Fibroblast of pulmonary artery (primary cell): ENCODE measurements at regions not wholly inside any gene's neighbourhood (a gene's known extent, or its start where the extent isn't known, plus 50 kb on each side); places are given as distances from the start of the nearest gene placed in this dataset.
"Not testable (repeated sequence)": the region's sequence is repeated elsewhere in the genome, so short reads cannot be mapped to it uniquely, and the experiment has no call there.

Source experiments
- DNase-seq: peaks from one replicate; pipeline ENCODE4 v3.0.0-alpha.2; 2010; ENCODE audit warnings: low read depth
- H3K4me3 ChIP-seq: replicated peaks from 2 replicates; pipeline ENCODE4 v1.5.1; 2011; ENCODE audit warnings: low read depth, mild to moderate bottlenecking, control low read depth, low read length, moderate library complexity
- TF ChIP-seq, protein P1 (sequence below): IDR thresholded peaks from 2 replicates; pipeline ENCODE4 v1.5.1; 2011; ENCODE audit warnings: mild to moderate bottlenecking, control low read depth, low read length, inconsistent platforms; ENCODE audit errors: missing control alignments

DNA sequence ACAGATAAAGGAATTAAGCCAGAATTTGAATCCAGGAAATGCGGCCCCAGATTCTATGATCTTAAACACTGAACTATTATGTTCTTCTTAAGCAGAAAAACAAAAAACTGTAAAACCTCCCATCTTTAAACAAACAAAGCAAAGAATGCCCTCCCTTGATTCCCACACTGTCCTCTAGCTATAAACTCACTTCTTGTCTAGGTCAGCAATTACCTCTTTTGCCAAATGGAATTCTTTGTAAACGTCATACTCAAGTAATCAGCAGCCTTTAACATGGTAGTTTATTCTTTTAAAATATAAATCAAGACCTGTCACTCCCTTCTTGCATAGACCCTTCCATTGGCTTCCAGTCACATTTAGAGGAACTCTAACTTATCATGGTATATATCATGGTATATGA is 958.9 kb upstream of the CNTN5 start:
- H3K4me3 ChIP-seq, result no peak overlapping the region
- DNase-seq, result peak; percentile 1
- TF ChIP-seq, protein P1, sequence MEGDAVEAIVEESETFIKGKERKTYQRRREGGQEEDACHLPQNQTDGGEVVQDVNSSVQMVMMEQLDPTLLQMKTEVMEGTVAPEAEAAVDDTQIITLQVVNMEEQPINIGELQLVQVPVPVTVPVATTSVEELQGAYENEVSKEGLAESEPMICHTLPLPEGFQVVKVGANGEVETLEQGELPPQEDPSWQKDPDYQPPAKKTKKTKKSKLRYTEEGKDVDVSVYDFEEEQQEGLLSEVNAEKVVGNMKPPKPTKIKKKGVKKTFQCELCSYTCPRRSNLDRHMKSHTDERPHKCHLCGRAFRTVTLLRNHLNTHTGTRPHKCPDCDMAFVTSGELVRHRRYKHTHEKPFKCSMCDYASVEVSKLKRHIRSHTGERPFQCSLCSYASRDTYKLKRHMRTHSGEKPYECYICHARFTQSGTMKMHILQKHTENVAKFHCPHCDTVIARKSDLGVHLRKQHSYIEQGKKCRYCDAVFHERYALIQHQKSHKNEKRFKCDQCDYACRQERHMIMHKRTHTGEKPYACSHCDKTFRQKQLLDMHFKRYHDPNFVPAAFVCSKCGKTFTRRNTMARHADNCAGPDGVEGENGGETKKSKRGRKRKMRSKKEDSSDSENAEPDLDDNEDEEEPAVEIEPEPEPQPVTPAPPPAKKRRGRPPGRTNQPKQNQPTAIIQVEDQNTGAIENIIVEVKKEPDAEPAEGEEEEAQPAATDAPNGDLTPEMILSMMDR, result no peak

DNA sequence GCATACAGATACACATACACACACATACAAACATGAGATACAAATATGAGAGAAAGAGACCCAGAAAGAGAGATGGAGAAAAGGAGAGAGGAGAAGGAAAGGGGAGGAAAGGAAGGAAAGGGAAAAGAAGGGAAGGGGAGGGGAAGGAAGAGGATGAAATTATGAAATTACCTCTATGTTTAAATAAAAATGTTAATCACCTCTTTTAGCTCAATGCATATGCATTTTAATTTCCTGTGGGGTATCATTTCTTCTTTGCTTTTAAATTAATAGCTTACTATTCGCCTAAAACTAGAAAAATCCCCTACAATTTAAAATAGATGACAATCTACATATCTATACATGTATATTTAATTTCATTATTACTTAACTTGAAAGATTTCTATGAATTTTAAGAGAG is 958.0 kb upstream of the CNTN5 start:
- H3K4me3 ChIP-seq, result no peak overlapping the region
- TF ChIP-seq, protein P1, result no peak
- no peak for DNase-seq

DNA sequence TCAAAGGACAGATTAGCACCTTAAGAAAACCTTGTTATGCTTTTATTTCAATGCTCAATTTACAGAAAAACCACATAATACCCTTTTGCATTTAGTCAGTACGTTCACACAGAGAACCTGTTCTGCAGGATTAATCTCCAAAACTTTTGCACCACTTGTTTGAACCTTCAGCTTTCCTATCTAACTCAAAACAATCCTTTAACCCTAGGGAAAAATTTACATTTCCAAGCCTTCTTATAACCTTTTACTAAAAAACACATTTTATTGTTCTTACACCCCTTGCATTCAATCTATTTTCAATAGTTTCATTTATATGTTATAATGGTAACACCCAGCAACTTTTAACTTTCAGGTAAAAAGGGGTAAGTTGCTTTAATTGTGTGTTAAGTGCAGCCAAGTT is 952.5 kb upstream of the CNTN5 start:
- TF ChIP-seq, protein P1, result no peak

DNA sequence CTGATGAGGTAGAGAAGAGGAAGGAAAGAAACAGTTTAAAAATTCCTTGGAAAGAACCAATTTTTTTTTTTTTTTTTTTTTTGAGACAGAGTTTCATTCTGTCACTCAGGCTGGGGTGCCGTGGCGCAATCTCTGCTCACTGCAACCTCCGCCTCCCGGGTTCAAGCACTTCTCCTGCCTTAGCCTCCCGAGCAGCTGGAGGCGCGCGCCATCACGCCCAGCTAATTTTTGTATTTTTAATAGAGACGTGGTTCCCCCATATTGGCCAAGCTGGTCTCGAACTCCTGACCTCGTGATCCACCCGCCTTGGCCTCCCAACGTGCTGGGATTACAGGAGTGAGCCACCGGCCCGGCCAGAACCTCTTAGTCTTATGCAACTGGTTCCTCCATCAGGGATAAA is 951.6 kb upstream of the CNTN5 start:
- not testable (repeated sequence) for H3K4me3 ChIP-seq, DNase-seq

More for the DNA sequence above, 952.5 kb upstream of the CNTN5 start:
- no peak overlapping the region for H3K4me3 ChIP-seq
- DNase-seq, result no peak

DNA sequence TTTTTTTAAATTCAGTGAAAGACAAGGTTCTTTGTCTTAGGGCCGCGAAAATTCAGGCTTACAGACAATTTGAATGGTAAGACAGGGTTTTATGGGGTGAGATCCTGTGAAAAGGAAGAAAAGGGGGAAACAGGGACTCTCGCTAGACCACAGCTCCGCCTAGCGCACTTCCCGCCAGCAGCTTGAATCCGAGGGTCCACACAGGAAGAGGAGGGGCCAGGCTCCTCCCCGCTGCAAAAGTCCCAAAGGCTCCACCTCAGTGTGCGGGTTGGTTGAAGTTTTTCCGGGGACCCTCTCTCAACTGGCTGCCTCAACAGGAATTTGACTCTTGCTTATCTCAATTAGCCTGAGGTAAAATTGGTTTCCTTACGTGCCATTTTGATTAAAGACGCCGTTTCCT is 950.9 kb upstream of the CNTN5 start:
- H3K4me3 ChIP-seq, result no peak overlapping the region
- TF ChIP-seq, protein P1, result no peak
- DNase-seq, result no peak

DNA sequence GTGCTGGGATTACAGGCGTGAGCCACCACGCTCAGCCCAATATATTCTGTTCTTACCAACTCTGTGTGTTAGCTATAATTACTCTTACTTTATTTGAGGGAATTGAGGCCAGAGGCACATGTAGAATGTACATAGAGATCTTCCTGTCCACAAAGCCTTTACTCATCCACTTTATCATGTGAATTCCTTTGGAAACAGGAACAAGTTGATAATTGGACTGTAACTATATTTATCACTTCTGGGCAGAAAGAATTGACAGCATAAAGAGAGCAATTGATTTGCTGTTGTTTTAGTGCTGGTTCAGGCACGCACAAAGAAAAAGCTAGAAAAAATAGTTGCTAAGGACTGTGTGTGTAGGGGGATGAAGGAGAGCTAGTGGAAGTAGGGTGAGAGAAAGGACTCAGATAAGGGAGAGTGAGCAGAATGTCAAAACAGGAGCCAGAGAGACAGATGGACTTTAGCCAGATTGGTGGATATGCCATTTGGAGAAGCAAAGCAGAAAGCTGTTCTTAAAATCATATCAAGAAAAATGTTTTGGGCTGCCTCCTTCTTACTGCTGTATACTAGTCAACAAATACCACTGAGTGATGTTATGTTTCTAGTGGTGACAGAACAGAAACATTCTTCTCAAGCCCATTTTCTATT is 929.8 kb upstream of the CNTN5 start:
- peak; percentile 36 for DNase-seq
- TF ChIP-seq, protein P1, result no peak
- no peak overlapping the region for H3K4me3 ChIP-seq

DNA sequence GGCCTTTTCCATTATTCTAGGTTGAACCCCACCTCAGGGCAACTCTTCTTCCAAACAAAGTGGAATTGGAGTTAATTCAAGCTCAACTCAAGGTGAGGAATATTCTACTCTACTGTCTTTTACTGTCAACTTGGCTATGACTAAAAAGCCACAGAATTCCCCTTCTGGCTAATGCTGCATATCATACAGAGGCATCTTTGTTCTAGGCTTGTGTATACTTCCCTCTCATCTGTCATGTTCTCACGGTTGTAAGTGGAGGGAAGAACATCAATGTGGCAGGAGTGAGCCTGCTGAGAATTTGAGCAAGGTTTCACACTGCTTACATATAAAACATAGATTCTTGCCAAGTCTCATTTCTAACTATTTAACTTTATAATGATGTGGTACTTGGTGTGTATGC is 921.4 kb upstream of the CNTN5 start:
- no peak for DNase-seq
- TF ChIP-seq, protein P1, result no peak
- H3K4me3 ChIP-seq, result no peak overlapping the region
